EL (cell line): ENCODE measurements at regions not wholly inside any gene's neighbourhood (a gene's known extent, or its start where the extent isn't known, plus 50 kb on each side); places are given as distances from the start of the nearest gene placed in this dataset.
A peak's percentile ranks its signal among the peaks of the same experiment; 100 is the strongest.
"Not testable (repeated sequence)": the region's sequence is repeated elsewhere in the genome, so short reads cannot be mapped to it uniquely, and the experiment has no call there.

Source experiments
- DNase-seq: peaks from one replicate; pipeline ENCODE4 v3.0.0-alpha.2; 2016

DNA sequence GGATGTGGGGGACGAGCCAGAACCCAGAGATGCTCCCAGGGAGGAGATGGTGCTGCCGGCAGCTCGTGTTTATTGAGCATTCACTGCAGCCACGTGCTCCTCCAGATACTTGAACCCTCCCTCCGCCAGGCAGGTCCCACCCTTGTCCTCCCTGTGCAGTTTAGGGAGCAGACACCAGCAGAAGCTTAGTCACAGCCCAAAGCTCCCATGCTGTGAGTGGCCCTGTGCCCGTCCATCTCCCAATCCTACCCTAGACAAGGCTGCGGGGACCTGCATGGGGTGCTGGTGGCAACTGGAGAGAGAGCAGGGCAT is 176.5 kb upstream of the COPS8 start:
- no peak for DNase-seq

DNA sequence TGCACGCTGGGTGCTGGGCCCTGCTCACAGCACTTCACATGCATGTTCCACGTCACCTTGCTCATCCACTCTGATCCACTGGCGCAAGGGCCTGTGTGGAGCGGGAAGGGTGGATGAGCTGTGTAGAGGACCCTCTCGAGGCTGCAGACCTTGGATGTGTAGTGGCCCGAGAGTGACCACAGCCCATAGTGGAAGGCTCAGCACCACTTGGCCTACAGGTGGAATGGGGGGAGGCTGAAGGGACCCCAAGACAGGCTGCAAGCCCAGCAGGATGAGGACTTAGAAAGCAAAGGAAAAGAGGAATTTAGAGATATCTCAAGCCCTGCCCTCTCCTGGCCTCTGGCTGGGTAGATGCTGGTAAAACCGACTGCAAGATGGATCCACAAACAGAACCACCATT is 175.9 kb upstream of the COPS8 start:
- DNase-seq: no peak

DNA sequence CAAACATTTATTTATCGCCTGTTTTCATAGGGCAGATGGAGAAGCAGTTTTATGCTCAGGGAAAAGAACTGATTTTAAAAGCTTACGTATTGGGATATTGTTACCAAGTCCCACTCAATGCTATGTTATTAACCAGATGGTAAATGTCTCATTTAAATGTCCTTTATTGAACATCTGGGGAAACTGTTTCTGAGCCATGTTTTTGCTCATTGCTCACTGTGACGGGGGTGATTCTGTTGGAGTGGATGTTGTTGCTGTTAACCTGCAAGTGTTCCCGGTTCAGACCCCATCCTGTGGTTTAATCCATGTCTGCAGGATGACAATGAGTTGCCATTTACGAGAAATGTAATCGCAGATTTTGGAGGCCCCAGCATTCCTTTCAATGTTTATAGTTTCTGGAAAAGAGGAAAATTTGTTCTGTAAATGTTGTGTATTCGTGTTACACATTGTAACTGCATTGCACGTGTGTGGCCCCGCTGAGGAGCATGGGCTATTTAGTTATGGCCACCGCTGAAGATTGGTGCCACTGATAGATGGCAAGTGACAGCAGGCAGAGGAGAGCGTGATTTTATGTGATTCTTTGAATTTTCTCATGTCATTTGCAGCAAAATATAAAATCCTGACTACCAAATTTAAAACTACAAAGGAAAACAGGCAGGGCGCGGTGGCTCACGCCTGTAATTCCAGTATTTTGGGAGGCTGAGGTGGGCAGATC is 174.8 kb upstream of the COPS8 start:
- DNase-seq: no peak

DNA sequence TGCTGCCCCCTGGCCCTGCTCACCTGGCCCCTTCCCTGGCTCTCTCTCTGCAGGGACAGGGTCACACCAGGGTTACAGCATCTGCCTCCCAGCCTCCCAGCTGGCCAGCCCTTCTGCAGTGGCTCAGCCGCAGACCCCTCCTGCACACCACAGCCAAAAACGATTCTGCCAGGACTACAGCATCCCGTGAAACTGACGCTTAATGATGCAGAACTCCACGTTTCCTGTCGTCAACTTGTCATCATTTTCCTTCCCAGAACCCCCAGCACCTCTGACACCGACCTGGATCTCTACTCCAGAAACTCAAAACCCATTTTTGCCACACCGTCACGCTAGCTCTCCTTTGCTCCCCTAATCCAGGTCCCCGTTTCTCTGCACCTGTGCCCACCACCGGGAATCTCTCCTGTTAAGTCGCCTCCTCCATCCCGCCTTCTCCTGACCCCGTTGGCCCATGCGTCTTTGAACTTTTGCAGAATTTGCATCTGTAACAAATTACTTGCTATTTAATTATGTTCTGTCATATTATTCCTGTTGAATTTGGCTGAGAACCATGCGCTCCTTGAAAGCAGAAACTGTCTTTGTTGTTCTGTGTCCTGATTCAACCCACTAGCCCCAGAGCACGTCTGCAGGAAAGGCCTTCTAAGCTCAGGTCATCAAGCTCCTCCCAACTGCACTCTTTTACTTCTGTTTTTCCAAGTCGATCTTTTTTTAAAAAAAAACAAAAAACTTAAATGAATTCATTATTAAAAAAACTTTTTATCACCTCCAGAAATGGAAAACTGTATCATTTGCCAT is 173.2 kb upstream of the COPS8 start:
- no peak for DNase-seq

DNA sequence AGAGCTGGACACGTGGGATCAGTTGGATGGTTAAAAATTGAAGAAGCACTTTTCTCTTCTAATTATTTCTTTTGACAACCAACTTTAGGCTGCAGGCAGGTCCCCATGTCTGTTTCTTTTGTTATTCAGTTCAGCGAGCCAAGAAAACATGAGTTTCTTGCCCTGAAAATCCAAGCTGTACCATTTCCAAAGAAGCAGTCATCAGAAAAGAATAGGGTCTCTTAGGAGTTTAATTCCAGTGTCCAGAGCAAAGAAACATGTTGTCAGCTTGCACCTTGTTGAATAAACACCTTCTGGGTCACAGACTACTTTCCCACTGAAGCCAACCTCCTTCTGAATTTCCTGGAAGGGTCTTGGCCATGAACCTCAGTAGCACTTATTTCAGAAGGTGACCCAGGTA is 170.5 kb upstream of the COPS8 start:
- no peak for DNase-seq

DNA sequence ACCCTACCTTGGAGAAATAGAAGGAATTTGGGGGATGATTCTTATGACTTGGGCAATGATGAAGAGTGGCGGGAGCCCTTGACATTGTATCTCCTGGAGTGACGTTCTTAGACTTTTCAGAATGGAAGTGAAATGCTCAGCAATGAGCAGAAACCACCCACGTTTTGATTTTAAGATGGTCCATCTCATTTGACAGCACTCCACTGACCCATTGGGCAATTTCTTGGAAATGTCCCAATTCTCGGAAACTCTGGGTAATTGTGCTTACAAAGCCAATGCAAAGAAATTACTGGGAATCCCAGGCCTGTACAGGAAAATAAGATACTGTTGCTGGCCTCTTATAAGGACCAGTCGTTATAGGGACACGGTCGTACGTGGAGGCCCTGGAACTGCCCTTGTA is 170.0 kb upstream of the COPS8 start:
- no peak for DNase-seq

DNA sequence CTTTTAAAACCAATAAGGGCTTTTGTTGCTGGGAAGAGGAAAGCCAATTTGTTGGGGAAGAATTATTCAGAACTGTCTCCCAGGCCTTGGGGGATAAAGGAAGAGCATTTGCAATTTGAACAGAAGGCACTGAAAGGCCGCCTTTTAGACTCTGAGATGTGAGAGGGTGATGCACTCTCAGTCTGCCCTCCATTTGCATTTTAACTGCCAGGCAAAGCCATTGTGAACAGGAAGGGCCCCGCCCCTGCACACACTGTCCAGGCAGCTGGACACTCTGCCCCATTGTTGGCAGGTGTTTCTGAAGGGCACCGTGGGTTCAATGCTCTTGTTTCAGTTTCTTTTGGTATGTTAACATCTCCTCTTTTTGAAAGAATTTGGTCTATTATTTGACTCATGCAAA is 169.5 kb upstream of the COPS8 start:
- no peak for DNase-seq

DNA sequence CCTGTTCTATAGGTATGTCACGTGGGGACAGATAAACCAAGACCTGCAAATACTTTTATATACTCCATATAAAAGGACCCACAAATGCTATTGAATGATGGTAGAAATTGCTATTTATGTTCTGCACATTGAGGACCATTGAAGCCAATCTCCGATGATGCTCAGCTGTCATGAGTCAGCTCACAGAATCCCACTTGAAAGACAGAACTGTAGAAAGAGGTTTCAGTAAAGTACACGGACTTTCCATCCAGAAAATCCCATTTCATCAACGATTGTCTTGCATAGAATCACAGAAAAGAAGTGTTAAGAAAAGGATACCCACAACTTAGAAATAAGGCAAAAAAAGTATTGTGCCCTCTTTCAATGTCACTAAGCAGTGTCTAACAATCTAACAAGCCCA is 169.0 kb upstream of the COPS8 start:
- DNase-seq: no peak

DNA sequence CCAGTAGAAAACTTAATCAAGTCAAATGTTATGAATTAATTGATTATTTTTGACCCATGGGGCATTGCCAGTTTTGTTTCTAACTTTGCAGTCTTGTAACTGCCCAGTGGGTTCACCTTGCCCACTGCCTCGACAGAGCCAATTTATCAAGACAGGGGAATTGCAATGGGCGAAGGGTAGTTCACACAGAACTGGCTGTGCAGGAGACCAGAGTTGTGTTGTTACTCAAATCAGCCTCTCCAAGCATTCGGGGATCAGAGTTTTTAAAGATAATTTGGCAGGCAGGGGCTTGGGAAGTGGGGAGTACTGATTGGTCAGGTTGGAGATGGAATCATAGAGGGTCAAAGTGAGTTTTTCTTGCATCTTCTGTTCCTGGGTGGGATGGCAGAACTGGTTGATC is 168.5 kb upstream of the COPS8 start:
- DNase-seq: no peak

DNA sequence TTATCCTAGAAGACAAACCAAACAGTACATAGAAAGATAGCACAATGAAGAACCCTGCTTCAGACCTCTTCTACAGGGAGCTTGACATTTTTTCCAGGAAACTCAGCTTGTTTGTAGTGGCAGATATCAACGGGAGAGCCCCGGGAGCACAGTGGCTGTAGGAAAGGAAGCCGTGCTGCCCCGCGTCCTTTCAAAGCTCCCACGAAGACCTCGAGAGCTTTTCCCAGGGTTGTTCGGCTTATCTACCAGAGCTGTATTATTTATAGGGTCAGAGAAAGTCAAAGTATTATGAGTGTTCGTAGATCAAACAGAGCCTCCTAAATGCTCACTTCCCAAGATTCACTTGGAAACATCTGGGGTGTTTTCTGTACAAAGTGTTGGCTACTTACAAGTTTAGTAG is 167.1 kb upstream of the COPS8 start:
- no peak for DNase-seq

DNA sequence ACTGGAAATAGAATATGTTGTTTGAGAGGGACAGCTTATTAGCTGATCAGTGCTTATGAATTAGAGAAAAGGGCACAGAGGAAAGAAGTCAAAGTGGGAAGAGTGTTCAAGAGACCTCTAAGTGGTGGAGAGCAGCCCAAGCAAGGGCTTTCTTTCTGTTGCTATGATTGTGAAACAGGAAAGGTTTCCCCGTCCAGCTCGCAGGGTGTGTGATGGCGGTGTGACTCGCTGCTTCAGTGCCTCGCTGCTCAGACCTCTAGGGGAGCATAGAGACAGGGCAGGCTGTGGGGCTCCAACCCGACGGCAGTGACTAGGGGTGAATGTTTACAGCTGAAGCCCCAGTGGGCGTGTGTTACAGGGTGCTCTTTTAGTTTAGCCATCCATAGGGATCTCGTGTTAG is 166.5 kb upstream of the COPS8 start:
- DNase-seq: peak; percentile 58

DNA sequence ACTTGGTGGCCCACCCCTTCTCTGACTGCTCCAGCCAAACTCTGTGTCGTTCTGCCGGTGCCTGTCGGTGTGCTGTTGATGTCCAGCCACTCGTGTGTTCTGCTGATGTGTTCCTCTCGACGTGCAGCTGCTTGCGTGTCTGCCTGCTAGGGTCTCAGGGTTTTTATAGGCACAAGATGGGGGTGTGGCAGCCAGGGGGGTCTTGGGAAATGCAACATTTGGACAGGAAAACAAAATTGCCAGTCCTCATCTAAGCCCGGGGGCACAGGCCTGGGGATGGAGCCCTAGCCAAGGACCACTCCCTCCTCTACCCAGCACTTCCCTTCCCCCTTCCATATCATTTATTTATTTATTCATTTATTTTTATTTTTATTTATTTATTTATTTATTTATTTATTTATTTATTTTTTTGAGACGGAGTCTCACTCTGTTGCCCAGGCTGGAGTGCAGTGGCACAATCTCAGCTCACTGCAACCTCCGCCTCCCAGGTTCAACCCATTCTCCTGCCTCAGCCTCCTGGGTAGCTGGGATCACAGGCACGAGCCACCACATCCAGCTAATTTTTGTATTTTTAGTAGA is 165.8 kb upstream of the COPS8 start:
- not testable (repeated sequence) for DNase-seq

DNA sequence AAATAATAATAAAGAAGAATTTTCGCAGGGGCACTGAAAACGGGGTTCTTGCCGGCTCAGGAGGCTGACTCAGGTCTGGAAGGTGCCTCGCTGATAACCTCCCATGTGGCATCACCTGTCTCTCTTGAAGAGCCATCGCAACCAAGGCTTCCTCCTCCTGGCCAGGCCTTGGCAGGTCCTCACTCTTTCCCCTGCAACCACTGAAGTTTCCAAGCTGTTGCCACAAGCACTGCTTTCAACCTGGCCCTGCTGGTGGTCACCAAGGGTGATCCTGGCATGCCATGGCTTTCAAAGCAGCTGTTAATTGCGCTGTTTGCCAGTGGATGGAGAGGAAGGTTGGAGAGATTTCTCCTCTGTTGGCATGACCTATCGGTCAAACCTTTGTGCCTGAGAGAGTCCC is 163.6 kb upstream of the COPS8 start:
- no peak for DNase-seq

DNA sequence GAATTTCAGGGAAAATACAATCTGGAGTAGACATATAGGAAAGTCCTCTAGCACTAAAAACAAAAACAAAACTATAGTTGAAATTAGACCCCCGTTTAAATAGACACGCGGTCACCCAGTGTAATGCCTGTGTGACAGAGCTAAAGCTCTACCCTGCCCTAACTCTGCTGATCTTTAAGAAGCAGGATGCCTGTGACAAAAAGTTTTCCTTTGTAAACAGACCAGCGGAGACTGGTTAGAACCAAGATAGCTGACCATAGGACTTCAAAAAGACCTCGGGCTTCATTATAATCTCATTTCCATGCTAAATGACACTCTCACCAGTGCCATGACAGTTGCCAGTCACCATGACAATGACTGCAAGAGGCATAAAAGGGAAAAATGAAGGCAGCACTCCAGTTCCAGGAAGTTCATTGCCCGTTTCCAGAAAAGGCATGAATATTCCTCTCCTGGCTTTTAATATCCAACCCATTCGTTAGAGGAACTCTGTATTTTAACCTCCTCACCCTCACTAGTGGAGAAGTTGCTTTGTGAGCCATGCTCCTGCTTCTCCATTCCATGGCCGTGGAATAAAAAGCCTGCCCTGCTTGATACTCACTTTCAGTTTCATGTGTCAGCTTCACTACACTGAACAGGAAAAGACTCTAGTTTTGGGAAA is 157.2 kb upstream of the COPS8 start:
- DNase-seq: no peak

DNA sequence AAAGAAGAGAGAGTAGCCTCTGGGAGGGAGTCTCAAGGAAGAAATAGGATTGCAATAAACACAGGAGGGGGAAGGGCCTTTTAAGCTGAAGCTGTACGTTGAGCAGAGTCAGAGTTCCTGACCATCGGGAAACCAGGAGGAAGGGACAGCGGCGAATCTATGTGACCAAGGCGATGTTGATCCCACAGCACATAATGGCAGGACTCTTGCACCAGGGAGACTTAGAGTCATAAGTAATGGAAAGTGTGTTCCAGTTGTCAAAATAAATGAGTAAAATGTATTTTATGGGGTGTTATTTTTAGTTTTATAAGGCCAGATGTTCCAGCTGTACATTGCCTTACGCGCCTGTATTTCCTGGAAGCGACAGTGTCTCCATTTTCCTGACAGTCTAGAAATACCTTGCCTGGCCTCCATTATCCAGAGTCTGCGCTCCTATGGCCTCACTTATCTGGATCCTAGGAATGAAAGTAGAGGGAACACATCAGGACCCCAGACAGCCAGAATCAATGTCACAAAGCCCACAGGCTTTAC is 152.8 kb upstream of the COPS8 start:
- no peak for DNase-seq

DNA sequence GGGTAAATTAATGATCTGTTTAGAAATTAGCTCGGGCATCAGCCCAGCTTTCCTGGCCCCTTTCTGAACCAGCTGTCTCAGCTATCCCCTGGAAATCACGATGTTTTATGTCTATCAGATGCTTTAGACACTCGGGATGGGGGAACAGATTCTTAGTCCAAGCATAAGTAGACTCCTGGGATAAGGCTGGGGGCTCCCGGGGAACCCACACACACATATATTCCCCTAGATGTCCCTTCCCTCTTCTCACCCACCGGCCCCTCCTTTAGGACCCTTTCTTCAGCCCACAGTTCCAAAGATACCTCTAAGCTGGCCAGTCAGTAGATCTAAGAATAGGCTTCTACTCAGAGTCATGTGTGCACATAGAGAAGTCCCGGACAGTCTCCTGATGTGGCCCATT is 151.5 kb upstream of the COPS8 start:
- DNase-seq: no peak

DNA sequence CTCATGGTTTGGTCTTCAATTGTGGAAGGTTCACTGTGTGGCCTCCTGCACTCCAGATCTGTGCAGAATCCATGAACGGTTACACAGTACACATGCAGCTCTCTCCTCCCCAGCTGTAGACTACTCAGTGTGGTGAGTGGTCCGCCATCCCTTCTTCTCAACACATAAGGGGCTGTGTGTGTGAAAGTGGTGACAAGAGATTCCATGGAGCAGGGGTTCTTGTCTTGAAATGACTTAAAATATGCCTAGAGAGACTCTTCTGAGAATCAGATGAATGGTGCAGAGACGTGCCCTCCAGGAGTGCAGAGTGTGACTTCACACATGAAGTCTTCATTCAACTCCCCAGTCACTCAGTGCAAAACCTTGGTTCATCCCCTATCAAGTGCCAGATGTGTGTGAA is 151.0 kb upstream of the COPS8 start:
- DNase-seq: no peak

DNA sequence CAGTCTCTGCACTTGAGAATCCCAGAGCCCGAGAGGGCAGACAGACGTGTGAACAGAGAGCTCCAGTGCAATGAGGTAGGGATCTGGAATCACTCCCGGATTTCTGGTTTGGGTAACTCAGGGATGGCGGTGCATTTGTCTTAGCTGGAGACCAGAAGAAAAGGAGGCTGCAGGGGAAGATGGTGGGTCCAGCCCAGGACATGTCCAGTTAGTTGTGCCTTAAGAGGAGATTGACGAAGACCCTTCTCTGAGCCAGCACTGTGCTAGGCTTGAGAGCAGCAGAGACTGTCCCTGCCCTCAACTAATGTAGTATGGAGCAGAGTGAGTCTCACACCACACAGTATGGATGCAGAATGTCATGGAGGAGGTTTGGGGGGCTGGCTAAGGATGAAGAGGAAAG is 150.6 kb upstream of the COPS8 start:
- DNase-seq: no peak

DNA sequence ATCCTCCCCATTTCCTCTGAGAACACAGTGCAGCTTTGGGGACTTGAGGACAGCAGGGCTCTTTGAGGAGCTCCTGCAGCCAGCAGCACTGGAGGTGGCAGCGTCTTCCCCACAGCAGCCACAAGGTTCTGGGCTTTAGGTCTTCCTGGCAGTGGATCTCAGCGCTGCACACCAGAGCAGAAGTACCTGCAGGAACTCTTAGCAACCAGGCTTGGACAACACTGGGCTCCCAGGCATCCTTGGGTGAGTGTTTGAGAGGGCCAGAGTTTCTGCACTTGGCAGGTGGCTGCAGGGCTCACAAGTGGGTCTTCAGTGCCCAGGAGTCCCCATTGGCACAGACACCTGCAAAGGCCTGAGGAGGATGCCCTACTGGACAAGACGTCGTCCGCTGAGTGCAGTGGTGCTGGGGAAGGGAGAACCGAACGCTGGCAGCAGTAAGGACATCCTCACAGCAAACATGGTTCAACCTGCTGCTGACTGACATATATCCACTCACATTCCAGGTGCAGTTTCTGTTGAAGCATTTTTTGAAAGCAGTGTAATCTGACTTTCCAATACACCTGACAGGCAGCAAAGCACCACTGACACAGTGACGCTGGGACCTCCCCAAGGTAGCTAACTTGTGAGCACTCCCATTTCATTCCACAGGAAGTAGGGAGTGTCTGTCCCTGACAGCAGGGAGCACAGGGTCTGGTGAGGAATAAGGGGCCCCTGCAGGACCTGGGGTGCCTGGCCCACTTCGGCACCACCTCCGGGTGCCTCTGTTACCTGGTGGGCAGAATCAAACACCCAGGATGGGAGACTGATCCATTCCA is 149.9 kb upstream of the COPS8 start:
- DNase-seq: no peak

DNA sequence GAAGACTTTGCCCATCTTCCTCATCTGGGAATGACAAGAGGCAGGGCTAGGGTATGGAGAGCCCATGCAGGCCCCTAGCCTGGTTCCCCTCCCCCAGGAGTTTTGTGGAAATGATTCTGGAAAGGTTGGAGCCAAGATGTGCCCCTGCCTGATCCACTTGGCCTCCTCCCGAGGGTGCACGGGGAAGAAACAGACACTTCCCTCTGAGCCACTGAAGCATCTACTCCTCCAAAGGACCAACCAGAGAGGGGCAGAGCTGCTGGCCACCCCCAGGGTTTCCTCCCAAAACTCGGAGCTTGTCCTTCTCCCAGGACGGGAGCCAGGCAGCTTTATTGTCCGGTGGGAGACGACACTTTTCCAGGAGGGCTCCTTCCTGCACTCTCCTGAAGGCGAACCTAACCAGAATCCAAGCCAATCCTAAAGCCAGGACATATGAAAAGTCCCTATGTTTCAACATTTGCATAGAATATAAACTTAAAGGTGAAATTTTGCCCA is 149.2 kb upstream of the COPS8 start:
- DNase-seq: no peak

DNA sequence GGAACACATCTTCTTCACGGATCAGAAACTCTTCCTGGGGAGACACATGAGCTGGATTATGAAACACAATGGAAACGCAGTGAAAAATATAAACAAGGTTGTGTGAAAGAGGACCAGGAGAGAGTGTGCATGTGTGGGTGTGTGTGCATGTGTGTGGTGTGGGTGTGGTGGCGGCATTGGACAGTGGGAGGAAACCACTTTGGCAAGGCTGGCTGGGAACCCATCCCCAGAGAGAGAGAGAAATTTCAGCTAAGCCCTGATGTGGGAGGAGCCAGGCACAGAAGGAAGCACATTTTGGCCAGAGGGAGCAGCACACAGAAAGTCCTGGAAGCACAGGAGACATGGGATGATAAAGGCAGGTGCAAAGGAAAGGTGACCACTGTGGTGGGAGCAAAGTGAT is 147.6 kb upstream of the COPS8 start:
- no peak for DNase-seq

DNA sequence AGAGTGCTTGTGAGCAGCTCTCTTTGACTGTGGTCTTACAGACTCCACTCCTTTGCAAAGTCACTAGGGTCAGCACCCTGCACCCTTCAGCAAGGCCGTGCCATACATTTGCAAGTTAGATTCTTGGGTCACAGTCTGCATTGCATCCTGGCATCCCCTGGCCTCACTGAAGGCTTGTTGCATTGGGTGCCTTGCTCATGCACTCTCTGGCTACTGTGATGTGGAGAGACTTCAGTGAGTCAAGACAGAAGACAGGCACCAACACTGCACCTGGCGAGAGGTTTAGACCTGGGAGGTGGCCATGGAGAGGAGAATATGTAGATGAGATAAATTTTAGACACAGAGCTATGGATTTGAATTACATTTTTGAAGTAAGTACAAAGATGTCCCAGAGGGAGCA is 146.4 kb upstream of the COPS8 start:
- no peak for DNase-seq
